Adrenal gland (tissue), 9 donors: ENCODE measurements at regions not wholly inside any gene's neighbourhood (a gene's known extent, or its start where the extent isn't known, plus 50 kb on each side); places are given as distances from the start of the nearest gene placed in this dataset.

ENCODE experiments used
- DNase-seq, 7 donors: peaks; one replicate each; pipeline ENCODE4 v3.0.0-alpha.2; 2019 to 2020
- H3K27ac ChIP-seq, 5 donors: fragments of 200-600 bp; sonication (generic) in 4 of 5; 1 replicate in 3 of 5; 2 replicates in 2 of 5; pipeline versions ENCODE4 v1.5.1 to v1.8.0; 2016 to 2020; ENCODE audit warnings: mild to moderate bottlenecking in 1 of 5
- H3K27me3 ChIP-seq: fragments of 200-600 bp; 2 replicates; pipeline ENCODE4 v1.8.0; 2021
- H3K36me3 ChIP-seq, 2 donors: fragments of 200-600 bp; replicated peaks in 1 of 2; 1 replicate in 1 of 2; 2 replicates in 1 of 2; pipeline versions ENCODE4 v1.5.1 to v1.8.0; 2018 to 2022
- H3K4me1 ChIP-seq, 2 donors: fragments of 200-600 bp; replicated peaks in 1 of 2; 1 replicate in 1 of 2; 2 replicates in 1 of 2; pipeline versions ENCODE4 v1.5.1 to v1.8.0; 2018 to 2021
- H3K4me3 ChIP-seq, 4 donors: fragments of 200-600 bp; sonication (generic) in 3 of 4; one replicate each; pipeline ENCODE4 v1.5.1; 2016 to 2018
- H3K9me3 ChIP-seq, 3 donors: fragments of 200-600 bp; sonication (generic) in 1 of 3; replicated peaks in 1 of 3; 1 replicate in 2 of 3; 2 replicates in 1 of 3; pipeline versions ENCODE4 v1.5.1 to v1.8.0; 2016 to 2021
- POLR2A ChIP-seq, 2 donors: fragments of 450-650 bp; IDR thresholded peaks; one replicate each; pipeline ENCODE4 v1.6.1; 2017; ENCODE audit warnings: antibody characterized with exemption in 2 of 2, mild to moderate bottlenecking in 2 of 2, moderate library complexity in 1 of 2
- WGBS, 4 donors: extraction: QIAGEN DNeasy Blood & Tissue Kit in 2 of 4; methylation state at CpG; one replicate each; pipeline versions ENCODE4 v1.1.5 to v1.1.7; 2013 to 2017; 5-methylcytosine and 5-hydroxymethylcytosine counted together
- intact Hi-C, 2 donors: fragments of 100-400 bp; cut with DNase I; formaldehyde crosslinking; loops; one replicate each; pipeline versions ENCODE4 v1.14.1 to v1.15.0; 2022 to 2023
- TF ChIP-seq, protein P1 (sequence below), 6 experiments: fragments of 450-650 bp in 4 of 6; fragments of 200-600 bp in 2 of 6; sonication (generic) in 1 of 6; IDR thresholded peaks; 1 replicate in 5 of 6; 2 replicates in 1 of 6; pipeline versions ENCODE4 v1.5.1 to v1.8.0; 2016 to 2021; ENCODE audit warnings: antibody characterized with exemption in 6 of 6, mild to moderate bottlenecking in 2 of 6, moderate library complexity in 1 of 6
- donor health status: healthy with polysubstance abuse.
- donor health status: Bipolar disorder and iron deficiency.
- donor health status: DM: yes; HTN: yes; CAD: no.
- donor health status: DM: no; HTN: no; CAD: no.
- donor health status: DM: no; HTN: no; CAD: no.

DNA sequence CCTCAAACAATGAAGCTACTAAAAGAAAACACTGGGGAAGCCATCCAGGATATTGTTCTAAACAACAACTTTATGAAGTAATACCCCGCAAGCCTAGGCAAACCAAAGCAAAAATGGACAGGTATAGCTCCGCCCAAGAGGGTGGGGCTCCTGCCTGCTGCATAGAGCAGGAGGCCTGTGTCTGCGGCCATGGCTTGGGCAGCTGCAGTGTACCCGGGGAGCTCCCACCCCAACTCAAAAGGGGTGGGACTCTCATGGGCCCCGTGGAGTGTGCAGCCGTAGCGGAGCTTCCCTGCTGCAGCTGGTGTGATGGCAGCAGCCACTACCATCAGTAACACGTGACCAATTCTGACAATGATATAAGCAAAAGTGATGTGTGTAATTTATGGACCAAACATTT lies 264.2 kb upstream of the KITLG start:
- TF ChIP-seq, protein P1, sequence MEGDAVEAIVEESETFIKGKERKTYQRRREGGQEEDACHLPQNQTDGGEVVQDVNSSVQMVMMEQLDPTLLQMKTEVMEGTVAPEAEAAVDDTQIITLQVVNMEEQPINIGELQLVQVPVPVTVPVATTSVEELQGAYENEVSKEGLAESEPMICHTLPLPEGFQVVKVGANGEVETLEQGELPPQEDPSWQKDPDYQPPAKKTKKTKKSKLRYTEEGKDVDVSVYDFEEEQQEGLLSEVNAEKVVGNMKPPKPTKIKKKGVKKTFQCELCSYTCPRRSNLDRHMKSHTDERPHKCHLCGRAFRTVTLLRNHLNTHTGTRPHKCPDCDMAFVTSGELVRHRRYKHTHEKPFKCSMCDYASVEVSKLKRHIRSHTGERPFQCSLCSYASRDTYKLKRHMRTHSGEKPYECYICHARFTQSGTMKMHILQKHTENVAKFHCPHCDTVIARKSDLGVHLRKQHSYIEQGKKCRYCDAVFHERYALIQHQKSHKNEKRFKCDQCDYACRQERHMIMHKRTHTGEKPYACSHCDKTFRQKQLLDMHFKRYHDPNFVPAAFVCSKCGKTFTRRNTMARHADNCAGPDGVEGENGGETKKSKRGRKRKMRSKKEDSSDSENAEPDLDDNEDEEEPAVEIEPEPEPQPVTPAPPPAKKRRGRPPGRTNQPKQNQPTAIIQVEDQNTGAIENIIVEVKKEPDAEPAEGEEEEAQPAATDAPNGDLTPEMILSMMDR (IDR thresholded peaks at IDR 0.05), result no peak
- TF ChIP-seq POLR2A (IDR thresholded peaks at IDR 0.05), result no peak
- H3K36me3 ChIP-seq, result no peaks in the 10 kb centered on the region
- no peaks in the 10 kb centered on the region for H3K9me3 ChIP-seq
- no peak for DNase-seq
- no peaks in the 10 kb centered on the region for H3K4me1 ChIP-seq
- no peak overlapping the region for H3K27ac ChIP-seq
- WGBS, 4 donors, result 87 to 93% (median 91%) methylated on average over 8 of the region's 8 CpGs
- no peaks in the 10 kb centered on the region for H3K27me3 ChIP-seq
- intact Hi-C loops, result no loop called here
- H3K4me3 ChIP-seq, result no peak overlapping the region

DNA sequence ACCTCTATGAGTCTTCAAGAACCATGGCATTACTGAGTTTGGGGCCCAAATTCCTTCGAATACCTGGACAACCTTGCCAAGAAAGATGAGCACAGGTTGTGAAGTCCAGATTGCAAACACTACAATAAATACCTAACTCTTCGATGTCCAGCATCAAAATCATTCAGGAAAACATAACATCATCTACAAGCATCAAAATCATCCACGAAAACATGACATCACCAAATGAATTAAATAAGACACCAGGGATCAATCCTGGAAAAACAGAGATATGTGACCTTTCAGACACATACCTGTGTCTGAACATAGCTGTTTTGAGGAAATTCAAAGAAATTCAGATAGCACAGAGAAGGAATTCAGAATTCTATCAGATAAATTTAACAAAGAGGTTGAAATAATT lies 262.0 kb upstream of the KITLG start:
- intact Hi-C loops, result no loop called here
- no peak overlapping the region for H3K4me3 ChIP-seq
- H3K36me3 ChIP-seq, result no peaks in the 10 kb centered on the region
- TF ChIP-seq, protein P1 (IDR thresholded peaks at IDR 0.05), result no peak
- TF ChIP-seq POLR2A (IDR thresholded peaks at IDR 0.05), result no peak
- no peaks in the 10 kb centered on the region for H3K27me3 ChIP-seq
- H3K27ac ChIP-seq, result no peak overlapping the region
- no peak for DNase-seq
- WGBS, 4 donors, result 79 to 86% (median 84%) methylated on average over 3 of the region's 3 CpGs
- no peaks in the 10 kb centered on the region for H3K9me3 ChIP-seq
- H3K4me1 ChIP-seq, result no peaks in the 10 kb centered on the region

DNA sequence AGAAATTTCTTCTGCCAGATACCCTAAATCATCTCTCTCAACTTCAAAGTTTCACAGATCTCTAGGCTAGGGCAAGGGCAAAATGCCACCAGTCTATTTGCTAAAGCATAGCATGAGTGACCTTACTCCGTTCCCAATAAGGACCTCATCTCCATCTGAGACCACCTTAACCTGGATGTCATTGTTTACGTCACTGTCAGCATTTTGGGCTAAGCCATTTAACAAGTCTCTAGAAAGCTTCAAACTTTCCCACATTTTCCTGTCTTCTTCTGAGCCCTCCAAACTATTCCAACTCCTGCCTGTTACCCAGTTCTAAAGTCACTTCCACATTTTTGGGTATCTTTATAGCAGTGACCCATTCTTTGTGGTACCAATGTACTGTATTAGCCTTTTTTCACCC lies 259.2 kb upstream of the KITLG start:
- Histone ChIP-seq H3K27ac (no peak overlapping the region), H3K27me3 (no peaks in the 10 kb centered on the region), H3K9me3 (no peaks in the 10 kb centered on the region), H3K36me3 (no peaks in the 10 kb centered on the region), H3K4me3 (no peak overlapping the region), H3K4me1 (no peaks in the 10 kb centered on the region)
- WGBS, 4 donors, result 76 to 82% (median 81%) methylated on average over 2 of the region's 2 CpGs
- intact Hi-C loops, result no loop called here
- TF ChIP-seq, protein P1 (IDR thresholded peaks at IDR 0.05), result no peak
- no peak for TF ChIP-seq POLR2A (IDR thresholded peaks at IDR 0.05)
- no peak for DNase-seq

DNA sequence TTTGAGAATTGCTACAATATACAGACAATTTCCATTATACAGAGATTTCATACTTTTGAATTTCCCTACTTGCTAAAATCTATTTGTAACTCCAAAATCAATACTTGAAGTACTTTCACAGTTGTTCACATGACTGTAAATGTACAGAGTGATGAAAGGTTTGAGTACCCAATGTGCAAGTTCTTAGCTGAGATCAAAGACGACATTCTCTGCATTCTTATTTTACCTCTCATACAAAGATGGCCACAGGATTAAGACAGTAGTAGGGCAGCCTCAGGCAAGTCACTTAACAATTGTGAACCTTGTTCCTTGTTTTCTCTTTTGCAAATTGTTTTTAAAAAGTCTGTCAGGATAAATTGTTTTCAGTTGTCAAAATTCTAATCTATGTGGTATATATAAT lies 255.9 kb upstream of the KITLG start:
- no peaks in the 10 kb centered on the region for H3K4me1 ChIP-seq
- TF ChIP-seq, protein P1 (IDR thresholded peaks at IDR 0.05), result no peak
- no peak for TF ChIP-seq POLR2A (IDR thresholded peaks at IDR 0.05)
- intact Hi-C loops, result no loop called here
- no peak overlapping the region for H3K4me3 ChIP-seq
- no peaks in the 10 kb centered on the region for H3K27me3 ChIP-seq
- DNase-seq, result no peak
- WGBS, 4 donors, result 83 to 90% (median 87%) methylated on average over 1 of the region's 1 CpG
- H3K9me3 ChIP-seq, result no peaks in the 10 kb centered on the region
- H3K36me3 ChIP-seq, result no peaks in the 10 kb centered on the region
- H3K27ac ChIP-seq, result no peak overlapping the region
